ENCODE measurements at regions not wholly inside any gene's neighbourhood (a gene's known extent, or its start where the extent isn't known, plus 50 kb on each side); places are given as distances from the start of the nearest gene placed in this dataset.

GRCh38 chr6:144475411-144475810 lies 190.3 kb downstream of the UTRN start:
- TF ChIP-seq, protein P1, sequence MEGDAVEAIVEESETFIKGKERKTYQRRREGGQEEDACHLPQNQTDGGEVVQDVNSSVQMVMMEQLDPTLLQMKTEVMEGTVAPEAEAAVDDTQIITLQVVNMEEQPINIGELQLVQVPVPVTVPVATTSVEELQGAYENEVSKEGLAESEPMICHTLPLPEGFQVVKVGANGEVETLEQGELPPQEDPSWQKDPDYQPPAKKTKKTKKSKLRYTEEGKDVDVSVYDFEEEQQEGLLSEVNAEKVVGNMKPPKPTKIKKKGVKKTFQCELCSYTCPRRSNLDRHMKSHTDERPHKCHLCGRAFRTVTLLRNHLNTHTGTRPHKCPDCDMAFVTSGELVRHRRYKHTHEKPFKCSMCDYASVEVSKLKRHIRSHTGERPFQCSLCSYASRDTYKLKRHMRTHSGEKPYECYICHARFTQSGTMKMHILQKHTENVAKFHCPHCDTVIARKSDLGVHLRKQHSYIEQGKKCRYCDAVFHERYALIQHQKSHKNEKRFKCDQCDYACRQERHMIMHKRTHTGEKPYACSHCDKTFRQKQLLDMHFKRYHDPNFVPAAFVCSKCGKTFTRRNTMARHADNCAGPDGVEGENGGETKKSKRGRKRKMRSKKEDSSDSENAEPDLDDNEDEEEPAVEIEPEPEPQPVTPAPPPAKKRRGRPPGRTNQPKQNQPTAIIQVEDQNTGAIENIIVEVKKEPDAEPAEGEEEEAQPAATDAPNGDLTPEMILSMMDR (IDR thresholded peaks at IDR 0.05; ENCODE audit: unreplicated experiment): no peak
- peak overlapping the region; percentile 38 for H3K4me3 Mint-ChIP-seq (ENCODE audit: unreplicated experiment)
- peaks cover 1% of the 10 kb centered on the region for H3K27me3 Mint-ChIP-seq (ENCODE audit: unreplicated experiment)
- no peaks in the 10 kb centered on the region for H3K9me3 Mint-ChIP-seq (ENCODE audit: unreplicated experiment)
- peaks cover 30% of the 10 kb centered on the region for H3K36me3 Mint-ChIP-seq (ENCODE audit: low read depth, unreplicated experiment)
- DNase-seq (ENCODE audit: low spot score): no peak
- no peaks in the 10 kb centered on the region for H3K4me1 Mint-ChIP-seq (ENCODE audit: unreplicated experiment)
- H3K27ac Mint-ChIP-seq (ENCODE audit: unreplicated experiment): no peak overlapping the region

- Mint-ChIP-seq H3K9me3 (ENCODE audit: unreplicated experiment) (no peaks in the 10 kb centered on the region), H3K27ac (ENCODE audit: unreplicated experiment) (no peak overlapping the region), H3K27me3 (ENCODE audit: unreplicated experiment) (peaks cover 1% of the 10 kb centered on the region), H3K4me3 (ENCODE audit: unreplicated experiment) (no peak overlapping the region), H3K4me1 (ENCODE audit: unreplicated experiment) (no peaks in the 10 kb centered on the region), H3K36me3 (ENCODE audit: low read depth, unreplicated experiment) (peaks cover 23% of the 10 kb centered on the region)
- no peak for DNase-seq (ENCODE audit: low spot score)
- TF ChIP-seq, protein P1 (IDR thresholded peaks at IDR 0.05; ENCODE audit: unreplicated experiment): no peak
These were observed 191.2 kb downstream of the UTRN start for GRCh38 chr6:144476286-144476685.

GRCh38 chr6:144477396-144477795 lies 192.3 kb downstream of the UTRN start:
- Mint-ChIP-seq H3K27me3 (ENCODE audit: unreplicated experiment) (peaks cover 1% of the 10 kb centered on the region), H3K4me1 (ENCODE audit: unreplicated experiment) (no peaks in the 10 kb centered on the region), H3K36me3 (ENCODE audit: low read depth, unreplicated experiment) (peaks cover 21% of the 10 kb centered on the region), H3K27ac (ENCODE audit: unreplicated experiment) (no peak overlapping the region), H3K4me3 (ENCODE audit: unreplicated experiment) (no peak overlapping the region), H3K9me3 (ENCODE audit: unreplicated experiment) (no peaks in the 10 kb centered on the region)
- no peak for DNase-seq (ENCODE audit: low spot score)
- TF ChIP-seq, protein P1 (IDR thresholded peaks at IDR 0.05; ENCODE audit: unreplicated experiment): no peak

DNA sequence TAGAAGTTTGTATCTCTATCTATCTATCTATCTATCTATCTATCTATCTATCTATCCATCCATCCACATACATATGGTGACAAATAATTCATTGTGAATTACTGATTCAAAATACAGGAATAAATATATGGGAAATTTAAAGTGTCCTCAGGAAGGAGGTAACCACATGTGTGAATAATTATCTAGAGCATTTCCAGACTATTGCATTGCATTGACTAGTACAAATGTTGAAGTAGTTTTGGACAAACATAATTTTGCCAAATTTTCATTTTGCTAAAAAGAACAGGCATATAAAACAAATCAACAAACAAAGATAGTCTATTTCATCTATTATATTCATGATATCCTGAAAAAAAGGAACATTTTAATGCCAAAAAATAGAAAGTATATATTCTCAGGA lies 192.7 kb downstream of the UTRN start:
- no peak overlapping the region for H3K27ac Mint-ChIP-seq (ENCODE audit: unreplicated experiment)
- H3K36me3 Mint-ChIP-seq (ENCODE audit: low read depth, unreplicated experiment): peaks cover 21% of the 10 kb centered on the region
- peaks cover 2% of the 10 kb centered on the region for H3K27me3 Mint-ChIP-seq (ENCODE audit: unreplicated experiment)
- TF ChIP-seq, protein P1 (IDR thresholded peaks at IDR 0.05; ENCODE audit: unreplicated experiment): no peak
- no peak overlapping the region for H3K4me3 Mint-ChIP-seq (ENCODE audit: unreplicated experiment)
- no peaks in the 10 kb centered on the region for H3K4me1 Mint-ChIP-seq (ENCODE audit: unreplicated experiment)
- H3K9me3 Mint-ChIP-seq (ENCODE audit: unreplicated experiment): no peaks in the 10 kb centered on the region
- DNase-seq (ENCODE audit: low spot score): no peak

- no peaks in the 10 kb centered on the region for H3K4me1 Mint-ChIP-seq (ENCODE audit: unreplicated experiment)
These were observed 193.3 kb downstream of the UTRN start for GRCh38 chr6:144478483-144478882.

More at GRCh38 chr6:144478483-144478882, 193.3 kb downstream of the UTRN start:
- Mint-ChIP-seq H3K27me3 (ENCODE audit: unreplicated experiment) (peaks cover 2% of the 10 kb centered on the region), H3K4me3 (ENCODE audit: unreplicated experiment) (no peak overlapping the region), H3K27ac (ENCODE audit: unreplicated experiment) (no peak overlapping the region), H3K9me3 (ENCODE audit: unreplicated experiment) (no peaks in the 10 kb centered on the region), H3K36me3 (ENCODE audit: low read depth, unreplicated experiment) (peaks cover 19% of the 10 kb centered on the region)
- TF ChIP-seq, protein P1 (IDR thresholded peaks at IDR 0.05; ENCODE audit: unreplicated experiment): no peak
- DNase-seq (ENCODE audit: low spot score): no peak

All from endothelial cell (in vitro differentiated cells).